H9 (cell line): ENCODE measurements at regions not wholly inside any gene's neighbourhood (a gene's known extent, or its start where the extent isn't known, plus 50 kb on each side); places are given as distances from the start of the nearest gene placed in this dataset.

ENCODE experiments used
- DNase-seq: peaks from one replicate; pipeline ENCODE4 v3.0.0-alpha.2; 2017
- H2AFZ ChIP-seq: one replicate; pipeline ENCODE4 v1.6.1; 2013; ENCODE audit warnings: mild to moderate bottlenecking, low read length, control low read depth, moderate library complexity
- H2AK5ac ChIP-seq: 2 replicates; pipeline ENCODE4 v1.6.1; 2013; ENCODE audit warnings: low read length, control low read depth, mixed read lengths; ENCODE audit not compliant: insufficient read length
- H2BK120ac ChIP-seq: one replicate; pipeline ENCODE4 v1.6.1; 2013; ENCODE audit warnings: low read depth, mild to moderate bottlenecking, low read length, control low read depth, inconsistent platforms; ENCODE audit not compliant: poor library complexity, severe bottlenecking
- H2BK12ac ChIP-seq: 2 replicates; pipeline ENCODE4 v1.6.1; 2013; ENCODE audit warnings: low read length, control low read depth, mixed read lengths, low read depth; ENCODE audit not compliant: insufficient read length
- H2BK15ac ChIP-seq: 2 replicates; pipeline ENCODE4 v1.6.1; 2013; ENCODE audit warnings: low read depth, low read length, control low read depth
- H2BK20ac ChIP-seq: one replicate; pipeline ENCODE4 v1.6.1; 2013; ENCODE audit warnings: low read depth, mild to moderate bottlenecking, low read length, control low read depth, inconsistent platforms; ENCODE audit not compliant: poor library complexity, severe bottlenecking
- H2BK5ac ChIP-seq: 2 replicates; pipeline ENCODE4 v1.6.1; 2013; ENCODE audit warnings: low read length, control low read depth, mixed read lengths; ENCODE audit not compliant: insufficient read length
- H3K14ac ChIP-seq: 2 replicates; pipeline ENCODE4 v1.6.1; 2013; ENCODE audit warnings: low read length, control low read depth; ENCODE audit not compliant: insufficient read depth
- H3K18ac ChIP-seq: 2 replicates; pipeline ENCODE4 v1.6.1; 2013; ENCODE audit warnings: low read depth, mild to moderate bottlenecking, mixed read lengths, low read length, control low read depth; ENCODE audit not compliant: insufficient read length
- H3K23ac ChIP-seq: 2 replicates; pipeline ENCODE4 v1.6.1; 2013; ENCODE audit warnings: low read length, control low read depth, mixed read lengths, low read depth; ENCODE audit not compliant: insufficient read length
- H3K23me2 ChIP-seq: 2 replicates; pipeline ENCODE4 v1.6.1; 2013; ENCODE audit warnings: low read depth, mild to moderate bottlenecking, mixed read lengths, low read length, control low read depth; ENCODE audit not compliant: insufficient read length, poor library complexity, severe bottlenecking
- H3K27ac ChIP-seq: 2 replicates; pipeline ENCODE4 v1.5.1; 2013; ENCODE audit warnings: low read length, control low read depth, mixed read lengths, low read depth; ENCODE audit not compliant: insufficient read length
- H3K27me3 ChIP-seq: 2 replicates; pipeline ENCODE4 v1.6.1; 2013; ENCODE audit warnings: low read length, control low read depth, inconsistent platforms; ENCODE audit not compliant: insufficient read depth
- H3K4ac ChIP-seq: 2 replicates; pipeline ENCODE4 v1.6.1; 2013; ENCODE audit warnings: low read depth, mild to moderate bottlenecking, control low read depth, inconsistent platforms, low read length, moderate library complexity
- H3K4me1 ChIP-seq: 2 replicates; pipeline ENCODE4 v1.6.1; 2013; ENCODE audit warnings: low read length, control low read depth, inconsistent platforms; ENCODE audit not compliant: insufficient read depth
- H3K4me2 ChIP-seq: 2 replicates; pipeline ENCODE4 v1.6.1; 2013; ENCODE audit warnings: low read length, control low read depth, mixed read lengths; ENCODE audit not compliant: insufficient read length, insufficient read depth
- H3K56ac ChIP-seq: 2 replicates; pipeline ENCODE4 v1.6.1; 2013; ENCODE audit warnings: low read depth, mild to moderate bottlenecking, mixed read lengths, low read length, control low read depth; ENCODE audit not compliant: insufficient read length
- H3K79me1 ChIP-seq: 2 replicates; pipeline ENCODE4 v1.6.1; 2013; ENCODE audit warnings: low read depth, mild to moderate bottlenecking, moderate library complexity, low read length, control low read depth, inconsistent platforms; ENCODE audit not compliant: insufficient read depth, poor library complexity, severe bottlenecking
- H3K79me2 ChIP-seq: 2 replicates; pipeline ENCODE4 v1.6.1; 2013; ENCODE audit warnings: low read length, control low read depth, inconsistent platforms; ENCODE audit not compliant: insufficient read depth
- H3K9ac ChIP-seq: 2 replicates; pipeline ENCODE4 v1.6.1; 2013; ENCODE audit warnings: low read length, control low read depth, mixed read lengths; ENCODE audit not compliant: insufficient read length; ENCODE audit errors: extremely low read depth
- H3K9me3 ChIP-seq: one replicate; pipeline ENCODE4 v1.6.1; 2013; ENCODE audit warnings: low read depth, low read length, inconsistent platforms; ENCODE audit not compliant: control insufficient read depth
- H3T11ph ChIP-seq: one replicate; pipeline ENCODE4 v1.6.1; 2013; ENCODE audit warnings: mild to moderate bottlenecking, low read length, control low read depth, inconsistent platforms
- H4K20me1 ChIP-seq: one replicate; pipeline ENCODE4 v1.6.1; 2013; ENCODE audit not compliant: control insufficient read depth, insufficient read length, insufficient read depth
- H4K5ac ChIP-seq: 2 replicates; pipeline ENCODE4 v1.6.1; 2013; ENCODE audit warnings: low read depth, mild to moderate bottlenecking, mixed read lengths, low read length, control low read depth; ENCODE audit not compliant: insufficient read length
- H4K8ac ChIP-seq: replicated peaks from 2 replicates; pipeline ENCODE4 v1.6.1; 2013; ENCODE audit warnings: low read length, control low read depth, mixed read lengths, low read depth; ENCODE audit not compliant: insufficient read length
- H4K91ac ChIP-seq: 2 replicates; pipeline ENCODE4 v1.6.1; 2013; ENCODE audit warnings: low read depth, mild to moderate bottlenecking, moderate library complexity, mixed read lengths, low read length, control low read depth; ENCODE audit not compliant: insufficient read length
- H3K27ac Mint-ChIP-seq, 3 experiments: 2 replicates in 2 of 3; 3 replicates in 1 of 3; pipeline ENCODE4 v1.8.0; 2020 to 2021; ENCODE audit warnings: mixed read lengths in 3 of 3, mild to moderate bottlenecking in 1 of 3, moderate library complexity in 1 of 3
- H3K27me3 Mint-ChIP-seq: 2 replicates; pipeline ENCODE4 v1.8.0; 2021; ENCODE audit warnings: low read depth, mild to moderate bottlenecking, moderate library complexity, mixed read lengths
- H3K36me3 Mint-ChIP-seq, 3 experiments: 2 replicates in 2 of 3; 3 replicates in 1 of 3; pipeline ENCODE4 v1.8.0; 2020 to 2021; ENCODE audit warnings: low read depth in 3 of 3, mixed read lengths in 3 of 3; ENCODE audit not compliant: insufficient read depth in 1 of 3
- H3K4me1 Mint-ChIP-seq, 2 experiments: 2 replicates each; pipeline ENCODE4 v1.8.0; 2020; ENCODE audit warnings: mixed read lengths in 2 of 2
- H3K4me3 Mint-ChIP-seq, 2 experiments: 2 replicates in 1 of 2; 3 replicates in 1 of 2; pipeline ENCODE4 v1.8.0; 2020 to 2021; ENCODE audit warnings: mild to moderate bottlenecking in 2 of 2, mixed read lengths in 2 of 2, moderate library complexity in 1 of 2
- H3K9me3 Mint-ChIP-seq, 2 experiments: 2 replicates in 1 of 2; 3 replicates in 1 of 2; pipeline ENCODE4 v1.8.0; 2020; ENCODE audit warnings: mild to moderate bottlenecking in 2 of 2, mixed read lengths in 2 of 2, moderate library complexity in 1 of 2
- CTCF ChIP-seq: fragments of 200-600 bp; sonication (generic); conservative IDR thresholded peaks from 3 replicates; pipeline ENCODE4 v1.8.0; 2021; ENCODE audit warnings: antibody characterized with exemption, mild to moderate bottlenecking
- WGBS: extraction: QIAGEN DNeasy Blood & Tissue Kit; methylation state at CpG from one replicate; pipeline ENCODE4 v1.1.7; 2013; ENCODE audit warnings: missing lambda C conversion rate, low lambda C conversion rate, mixed read lengths; ENCODE audit not compliant: insufficient read length; ENCODE audit errors: extremely low coverage; 5-methylcytosine and 5-hydroxymethylcytosine counted together

GRCh38 chr10:93186653-93187052, 113.0 kb downstream of the CYP26A1 start:
- DNase-seq = no peak
- Histone ChIP-seq H2BK15ac (no peak overlapping the region), H2BK5ac (no peak overlapping the region), H3K18ac (no peak overlapping the region), H2BK12ac (no peak overlapping the region), H3K23me2 (no peaks in the 10 kb centered on the region), H2AFZ (peak overlapping the region; percentile 45), H3K9me3 (no peaks in the 10 kb centered on the region), H3K27me3 (no peaks in the 10 kb centered on the region), H3K14ac (no peak overlapping the region), H3K27ac (no peak overlapping the region), H3T11ph (no peak overlapping the region), H3K4me2 (no peak overlapping the region), H3K4ac (no peak overlapping the region), H4K20me1 (no peaks in the 10 kb centered on the region), H3K79me1 (no peaks in the 10 kb centered on the region), H2AK5ac (no peak overlapping the region), H3K56ac (no peak overlapping the region), H4K8ac (no peak overlapping the region), H2BK20ac (no peak overlapping the region), H3K23ac (no peak overlapping the region), H4K91ac (no peak overlapping the region), H3K4me1 (peaks cover 7% of the 10 kb centered on the region; the same call in 1 of the 2 replicates), H3K79me2 (no peaks in the 10 kb centered on the region), H3K9ac (no peak overlapping the region), H2BK120ac (no peak overlapping the region), H4K5ac (no peak overlapping the region)
- H3K4me3 Mint-ChIP-seq = no peak overlapping the region
- H3K27ac Mint-ChIP-seq = no peak overlapping the region
- no peak for TF ChIP-seq CTCF
- no peaks in the 10 kb centered on the region for H3K9me3 Mint-ChIP-seq
- WGBS = no CpG with 5 or more reads among the region's 2 CpGs
- H3K4me1 Mint-ChIP-seq = peaks cover 8 to 9% of the 10 kb centered on the region in 2 experiments
- H3K27me3 Mint-ChIP-seq = no peaks in the 10 kb centered on the region
- H3K36me3 Mint-ChIP-seq = no peaks in the 10 kb centered on the region; a peak in 1 of 7 replicates
